Tibial nerve (tissue), 3 donors: ENCODE measurements at regions not wholly inside any gene's neighbourhood (a gene's known extent, or its start where the extent isn't known, plus 50 kb on each side); places are given as distances from the start of the nearest gene placed in this dataset.

ENCODE experiments used
- CTCF ChIP-seq, 5 experiments: fragments of 200-600 bp in 3 of 5; fragments of 450-650 bp in 2 of 5; sonication (generic) in 3 of 5; IDR thresholded peaks; one replicate each; pipeline ENCODE4 v1.5.1; 2016 to 2019; ENCODE audit warnings: antibody characterized with exemption in 5 of 5, mild to moderate bottlenecking in 3 of 5, moderate library complexity in 2 of 5
- POLR2A ChIP-seq, 2 donors: fragments of 450-650 bp; IDR thresholded peaks; one replicate each; pipeline ENCODE4 v1.6.1; 2017; ENCODE audit warnings: antibody characterized with exemption in 2 of 2, mild to moderate bottlenecking in 2 of 2, moderate library complexity in 2 of 2

GRCh38 chr1:25113731-25114130, 118.6 kb downstream of the SYF2 start:
- TF ChIP-seq CTCF (IDR thresholded peaks at IDR 0.05) (no peak), POLR2A (IDR thresholded peaks at IDR 0.05) (no peak)
